IMR-90 (cell line): ENCODE measurements at regions not wholly inside any gene's neighbourhood (a gene's known extent, or its start where the extent isn't known, plus 50 kb on each side); places are given as distances from the start of the nearest gene placed in this dataset.

Source experiments
- ATAC-seq: fragments of 200-7000 bp; cut with Tn5 transposase; 2 replicates; pipeline ENCODE4 v1.9.1; 2020; ENCODE audit warnings: low read depth, mild to moderate bottlenecking, moderate library complexity
- BruUV-seq: library from RNA; stranded (reverse); fragments of 400-500 nt; replicated peaks from 2 replicates; lab custom pipeline; 2021; lab: Mats Ljungman, UMichigan
- CTCF ChIA-PET: fragments of 300-600 bp; formaldehyde crosslinking; extraction: SDS; loops from one replicate; lab custom pipeline; 2021; ENCODE audit warnings: antibody characterized with exemption; lab: Yijun Ruan, JAX
- POLR2A ChIA-PET: fragments of 300-600 bp; sonication (Branson Sonifier 250); formaldehyde crosslinking; loops from one replicate; lab custom pipeline; 2022; ENCODE audit warnings: antibody characterized with exemption; ENCODE audit not compliant: unreplicated experiment; lab: Charles Lee
- DNase-seq: peaks from one replicate; pipeline ENCODE4 v3.0.0; 2013
- H2AFZ ChIP-seq: replicated peaks from 2 replicates; pipeline ENCODE3; 2013; ENCODE audit warnings: low read length, mild to moderate bottlenecking; ENCODE audit not compliant: poor library complexity
- H2AK5ac ChIP-seq: 2 replicates; pipeline ENCODE4 v1.6.1; 2013; ENCODE audit warnings: low read depth, low read length, inconsistent platforms
- H2AK9ac ChIP-seq: replicated peaks from 2 replicates; pipeline ENCODE3; 2013; ENCODE audit warnings: mild to moderate bottlenecking, low read depth, low read length, moderate library complexity; ENCODE audit not compliant: poor library complexity
- H2BK120ac ChIP-seq: 2 replicates; pipeline ENCODE4 v1.6.1; 2013; ENCODE audit warnings: low read depth, low read length, inconsistent platforms
- H2BK15ac ChIP-seq: 3 replicates; pipeline ENCODE4 v1.6.1; 2013; ENCODE audit warnings: low read depth, low read length, inconsistent platforms
- H2BK20ac ChIP-seq: 2 replicates; pipeline ENCODE4 v1.6.1; 2013; ENCODE audit warnings: low read depth, mild to moderate bottlenecking, inconsistent platforms, low read length, moderate library complexity
- H2BK5ac ChIP-seq: 2 replicates; pipeline ENCODE4 v1.6.1; 2013; ENCODE audit warnings: mild to moderate bottlenecking, low read depth, low read length, inconsistent platforms; ENCODE audit not compliant: poor library complexity, severe bottlenecking
- H3K14ac ChIP-seq: replicated peaks from 2 replicates; pipeline ENCODE4 v1.6.1; 2013; ENCODE audit warnings: low read depth, low read length, inconsistent platforms
- H3K18ac ChIP-seq: 2 replicates; pipeline ENCODE4 v1.6.1; 2013; ENCODE audit warnings: low read depth, low read length, control low read depth
- H3K23ac ChIP-seq: 2 replicates; pipeline ENCODE4 v1.6.1; 2013; ENCODE audit warnings: low read depth, low read length, inconsistent platforms
- H3K27ac ChIP-seq: 2 replicates; pipeline ENCODE4 v1.5.1; 2013; ENCODE audit warnings: mild to moderate bottlenecking, control low read depth, low read length; ENCODE audit not compliant: insufficient read depth
- H3K27me3 ChIP-seq: 2 replicates; pipeline ENCODE4 v1.6.1; 2013; ENCODE audit warnings: low read length; ENCODE audit not compliant: control insufficient read depth, insufficient read depth
- H3K36me3 ChIP-seq: 2 replicates; pipeline ENCODE4 v1.6.1; 2013; ENCODE audit warnings: low read length, mixed read lengths; ENCODE audit not compliant: control insufficient read depth, insufficient read depth
- H3K4ac ChIP-seq: 2 replicates; pipeline ENCODE4 v1.6.1; 2013; ENCODE audit warnings: low read depth, low read length, inconsistent platforms
- H3K4me1 ChIP-seq: 2 replicates; pipeline ENCODE4 v1.6.1; 2013; ENCODE audit warnings: low read length, mixed read lengths; ENCODE audit not compliant: control insufficient read depth, insufficient read depth
- H3K4me2 ChIP-seq: 2 replicates; pipeline ENCODE4 v1.6.1; 2013; ENCODE audit warnings: low read depth, mild to moderate bottlenecking, control low read depth, low read length, moderate library complexity
- H3K4me3 ChIP-seq: 2 replicates; pipeline ENCODE4 v1.5.1; 2013; ENCODE audit warnings: low read depth, mild to moderate bottlenecking, control low read depth, low read length, moderate library complexity; ENCODE audit not compliant: insufficient read depth
- H3K56ac ChIP-seq: 2 replicates; pipeline ENCODE4 v1.6.1; 2013; ENCODE audit warnings: low read length, inconsistent platforms; ENCODE audit not compliant: insufficient read depth; ENCODE audit errors: extremely low read depth
- H3K79me1 ChIP-seq, 2 experiments: 2 replicates each; pipeline ENCODE4 v1.6.1; 2013; ENCODE audit warnings: low read length in 2 of 2, inconsistent platforms in 1 of 2, low read depth in 1 of 2
- H3K9ac ChIP-seq: 2 replicates; pipeline ENCODE4 v1.6.1; 2013; ENCODE audit warnings: low read depth, low read length, control low read depth
- H3K9me1 ChIP-seq: 2 replicates; pipeline ENCODE4 v1.6.1; 2013; ENCODE audit warnings: low read length, inconsistent platforms; ENCODE audit not compliant: insufficient read depth
- H3K9me3 ChIP-seq: 2 replicates; pipeline ENCODE4 v1.6.1; 2013; ENCODE audit warnings: low read length; ENCODE audit not compliant: control insufficient read depth, insufficient read depth
- H4K20me1 ChIP-seq: 2 replicates; pipeline ENCODE4 v1.6.1; 2013; ENCODE audit warnings: low read length, inconsistent platforms; ENCODE audit not compliant: insufficient read depth
- H4K5ac ChIP-seq: 2 replicates; pipeline ENCODE4 v1.6.1; 2013; ENCODE audit warnings: mild to moderate bottlenecking, low read depth, low read length, control low read depth
- H4K8ac ChIP-seq, 2 experiments: 2 replicates each; pipeline ENCODE4 v1.6.1; 2013; ENCODE audit warnings: low read depth in 2 of 2, low read length in 2 of 2, control low read depth in 1 of 2, inconsistent platforms in 1 of 2
- H4K91ac ChIP-seq: 2 replicates; pipeline ENCODE4 v1.6.1; 2013; ENCODE audit warnings: low read depth, low read length, inconsistent platforms; ENCODE audit not compliant: insufficient read depth
- CEBPB ChIP-seq: IDR thresholded peaks from 2 replicates; pipeline ENCODE4 v1.6.1; 2012; ENCODE audit warnings: low read depth, low read length, improper control_type of control experiment
- CHD1 ChIP-seq: IDR thresholded peaks from 2 replicates; pipeline ENCODE4 v1.6.1; 2012; ENCODE audit warnings: low read depth, low read length, improper control_type of control experiment
- FOS ChIP-seq: fragments of 150-350 bp; IDR thresholded peaks from 2 replicates; pipeline ENCODE4 v1.6.1; 2016; ENCODE audit warnings: low read depth, low read length
- MAZ ChIP-seq: IDR thresholded peaks from 2 replicates; pipeline ENCODE4 v1.6.1; 2012; ENCODE audit warnings: low read depth, mild to moderate bottlenecking, low read length, improper control_type of control experiment, moderate library complexity, borderline replicate concordance
- NFE2L2 ChIP-seq: fragments of 150-350 bp; IDR thresholded peaks from 2 replicates; pipeline ENCODE4 v1.6.1; 2016; ENCODE audit warnings: low read depth, mild to moderate bottlenecking, low read length
- RAD21 ChIP-seq: IDR thresholded peaks from 2 replicates; pipeline ENCODE4 v1.6.1; 2012; ENCODE audit warnings: low read length, improper control_type of control experiment
- RCOR1 ChIP-seq: IDR thresholded peaks from 2 replicates; pipeline ENCODE4 v1.6.1; 2012; ENCODE audit warnings: mild to moderate bottlenecking, low read length, improper control_type of control experiment; ENCODE audit not compliant: insufficient replicate concordance
- RFX5 ChIP-seq: IDR thresholded peaks from 2 replicates; pipeline ENCODE4 v1.8.0; 2012; ENCODE audit warnings: low read depth, mild to moderate bottlenecking, low read length, moderate library complexity
- SMC3 ChIP-seq: fragments of 150-350 bp; IDR thresholded peaks from 2 replicates; pipeline ENCODE4 v1.6.1; 2016; ENCODE audit warnings: low read depth, mild to moderate bottlenecking, antibody characterized with exemption, low read length, moderate library complexity
- dilution Hi-C: fragments of 300-500 bp; cut with HindIII; formaldehyde crosslinking; loops from one replicate; pipeline ENCODE4 v1.14.3; 2018; ENCODE audit warnings: low sequenced_read_pairs; ENCODE audit not compliant: unreplicated experiment
- in situ Hi-C: fragments of 300-500 bp; cut with MboI; formaldehyde crosslinking; loops from 3 replicates; pipeline ENCODE4 v1.14.3; 2019; ENCODE audit warnings: low sequenced_read_pairs, inconsistent platforms, mixed read lengths
- intact Hi-C: fragments of 100-400 bp; cut with micrococcal nuclease; formaldehyde crosslinking; loops from 2 replicates; pipeline ENCODE4 v1.10.0; 2022
- TF ChIP-seq, protein P1 (sequence below): conservative IDR thresholded peaks from 2 replicates; pipeline ENCODE4 v1.5.1; 2012; ENCODE audit warnings: mild to moderate bottlenecking, low read depth, low read length, improper control_type of control experiment
- TF ChIP-seq, protein P2 (sequence below): fragments of 150-350 bp; IDR thresholded peaks from 2 replicates; pipeline ENCODE4 v1.6.1; 2016; ENCODE audit warnings: low read depth, mild to moderate bottlenecking, low read length, moderate library complexity, borderline replicate concordance

DNA sequence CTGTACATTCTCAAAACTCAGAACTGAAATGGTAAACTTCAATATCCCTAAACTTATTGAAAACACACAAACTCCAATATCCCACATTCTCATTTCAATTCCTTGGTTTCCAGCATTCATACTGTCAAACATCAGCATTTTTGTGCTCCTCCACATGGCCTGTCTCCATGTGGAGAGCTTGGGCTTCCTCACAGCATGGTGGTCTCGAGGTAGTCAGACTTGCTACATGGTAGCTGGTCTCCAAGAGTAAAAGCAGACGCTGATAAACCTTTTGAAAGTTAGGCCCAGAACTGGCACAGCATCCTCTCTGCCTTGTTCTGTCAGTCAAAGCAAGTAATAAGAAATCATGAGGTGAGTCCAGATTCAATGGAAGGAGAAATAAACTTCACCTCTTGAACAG lies 70.5 kb downstream of the VCPKMT start (continued):
- TF ChIP-seq SMC3: no peak
- no peak for TF ChIP-seq MAZ
- TF ChIP-seq CHD1: no peak

DNA sequence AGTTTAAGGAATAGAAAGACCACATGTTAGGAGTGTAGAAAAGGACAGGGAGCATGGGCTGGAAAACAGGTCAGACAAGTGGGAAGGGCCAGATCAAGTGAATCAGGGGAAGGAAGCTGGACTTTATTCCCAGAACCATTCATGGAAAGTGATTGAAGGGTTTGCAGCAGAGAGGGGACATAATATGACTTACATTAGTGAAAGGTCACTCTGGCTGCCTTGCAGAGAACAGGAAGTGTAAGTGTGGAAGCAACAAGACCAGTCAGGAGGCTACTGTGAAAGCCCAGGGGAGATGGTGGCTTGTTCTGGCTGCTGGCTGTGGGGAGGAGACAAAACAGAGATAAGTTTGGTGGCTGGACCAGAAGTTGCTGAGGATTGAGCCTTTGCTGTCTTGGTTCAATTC lies 69.1 kb downstream of the VCPKMT start:
- DNase-seq: no peak
- Histone ChIP-seq H2AFZ (peak overlapping the region; percentile 4), H3K23ac (0 out of 2 replicates have a peak overlapping the region, but pooled peaks have one; percentile 45), H3K79me1 (no peaks in the 10 kb centered on the region; a peak in 1 of 4 replicates), H3K4me1 (peaks cover 12% of the 10 kb centered on the region), H2BK20ac (no peak overlapping the region), H3K36me3 (no peaks in the 10 kb centered on the region), H2BK120ac (peak overlapping the region; percentile 48; the same call in 1 of the 2 replicates), H4K91ac (peak overlapping the region; percentile 29; the same call in 1 of the 2 replicates), H3K4me2 (no peak overlapping the region), H3K56ac (no peak overlapping the region), H4K20me1 (no peaks in the 10 kb centered on the region), H3K9me1 (peaks cover 12% of the 10 kb centered on the region; the same call in 1 of the 2 replicates), H2BK15ac (no peak overlapping the region), H3K4me3 (no peak overlapping the region), H3K18ac (no peak overlapping the region), H3K27ac (no peak overlapping the region), H3K4ac (0 out of 2 replicates have a peak overlapping the region, but pooled peaks have one; percentile 3), H3K9me3 (no peaks in the 10 kb centered on the region), H3K9ac (no peak overlapping the region), H2BK5ac (no peak overlapping the region), H3K27me3 (no peaks in the 10 kb centered on the region), H2AK9ac (no peak overlapping the region), H2AK5ac (peak overlapping the region; percentile 35; the same call in 1 of the 2 replicates), H4K5ac (no peak overlapping the region), H4K8ac (peak overlapping the region in 1 of 2 experiments; percentile 45; a peak in 1 of 4 replicates), H3K14ac (0 out of 2 replicates have a peak overlapping the region, but pooled peaks have one; percentile 56)
- CTCF ChIA-PET: interaction anchor here (0.6 kb wide), 1 partner anchor 60 kb away, joined by 5 read pairs; no protein-coding TSS in a partner anchor
- intact Hi-C loops (no loop called here), in situ Hi-C loops (no loop called here), dilution Hi-C loops (no loop called here)
- no TSS peak for BruUV-seq
- no peak for TF ChIP-seq SMC3
- TF ChIP-seq NFE2L2: no peak
- TF ChIP-seq, protein P1, sequence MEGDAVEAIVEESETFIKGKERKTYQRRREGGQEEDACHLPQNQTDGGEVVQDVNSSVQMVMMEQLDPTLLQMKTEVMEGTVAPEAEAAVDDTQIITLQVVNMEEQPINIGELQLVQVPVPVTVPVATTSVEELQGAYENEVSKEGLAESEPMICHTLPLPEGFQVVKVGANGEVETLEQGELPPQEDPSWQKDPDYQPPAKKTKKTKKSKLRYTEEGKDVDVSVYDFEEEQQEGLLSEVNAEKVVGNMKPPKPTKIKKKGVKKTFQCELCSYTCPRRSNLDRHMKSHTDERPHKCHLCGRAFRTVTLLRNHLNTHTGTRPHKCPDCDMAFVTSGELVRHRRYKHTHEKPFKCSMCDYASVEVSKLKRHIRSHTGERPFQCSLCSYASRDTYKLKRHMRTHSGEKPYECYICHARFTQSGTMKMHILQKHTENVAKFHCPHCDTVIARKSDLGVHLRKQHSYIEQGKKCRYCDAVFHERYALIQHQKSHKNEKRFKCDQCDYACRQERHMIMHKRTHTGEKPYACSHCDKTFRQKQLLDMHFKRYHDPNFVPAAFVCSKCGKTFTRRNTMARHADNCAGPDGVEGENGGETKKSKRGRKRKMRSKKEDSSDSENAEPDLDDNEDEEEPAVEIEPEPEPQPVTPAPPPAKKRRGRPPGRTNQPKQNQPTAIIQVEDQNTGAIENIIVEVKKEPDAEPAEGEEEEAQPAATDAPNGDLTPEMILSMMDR: no peak
- no peak for TF ChIP-seq RAD21
- no peak for TF ChIP-seq RCOR1
- TF ChIP-seq FOS: no peak
- TF ChIP-seq CHD1: no peak
- TF ChIP-seq, protein P2, sequence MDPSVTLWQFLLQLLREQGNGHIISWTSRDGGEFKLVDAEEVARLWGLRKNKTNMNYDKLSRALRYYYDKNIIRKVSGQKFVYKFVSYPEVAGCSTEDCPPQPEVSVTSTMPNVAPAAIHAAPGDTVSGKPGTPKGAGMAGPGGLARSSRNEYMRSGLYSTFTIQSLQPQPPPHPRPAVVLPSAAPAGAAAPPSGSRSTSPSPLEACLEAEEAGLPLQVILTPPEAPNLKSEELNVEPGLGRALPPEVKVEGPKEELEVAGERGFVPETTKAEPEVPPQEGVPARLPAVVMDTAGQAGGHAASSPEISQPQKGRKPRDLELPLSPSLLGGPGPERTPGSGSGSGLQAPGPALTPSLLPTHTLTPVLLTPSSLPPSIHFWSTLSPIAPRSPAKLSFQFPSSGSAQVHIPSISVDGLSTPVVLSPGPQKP: no peak
- TF ChIP-seq CEBPB: no peak
- TF ChIP-seq MAZ: no peak
- TF ChIP-seq RFX5: no peak
- POLR2A ChIA-PET: interaction anchor here (0.6 kb wide), 1 partner anchor 163 kb away, joined by 6 read pairs; no protein-coding TSS in a partner anchor
- ATAC-seq: no peak
